ENCODE measurements at regions not wholly inside any gene's neighbourhood (a gene's known extent, or its start where the extent isn't known, plus 50 kb on each side); places are given as distances from the start of the nearest gene placed in this dataset.

GRCh38 chr3:16831846-16832245, 52.9 kb upstream of the PLCL2 start:
- CTCF ChIA-PET: no interaction called here
- TF ChIP-seq CTCF (IDR thresholded peaks at IDR 0.05): no peak
- no peak for TF ChIP-seq REST (IDR thresholded peaks at IDR 0.05; ENCODE audit: insufficient read depth in 1 of 2, low read depth in 2 of 2, low read length in 1 of 2)
- no peak for TF ChIP-seq POLR2AphosphoS5 (IDR thresholded peaks at IDR 0.05; ENCODE audit: low read depth, low read length)
- TF ChIP-seq SIN3A (IDR thresholded peaks at IDR 0.05; ENCODE audit: borderline replicate concordance, insufficient read depth, low read depth, low read length): no peak
- no peak for TF ChIP-seq TCF7L2 (IDR thresholded peaks at IDR 0.05; ENCODE audit: low read depth, low read length)
- no TSS peak for BruUV-seq (replicated peaks)
- POLR2A ChIA-PET: no interaction called here
- intact Hi-C loops (cut with micrococcal nuclease; ENCODE audit: unreplicated experiment) (no loop called here), in situ Hi-C loops (cut with HindIII; ENCODE audit: low pct_unique_long_range_greater_than_20kb, low sequenced_read_pairs) (no loop called here)
- no peaks in the 10 kb centered on the region for H3K36me3 ChIP-seq (ENCODE audit: control insufficient read depth, insufficient read depth, low read length)
- H3K4me1 ChIP-seq (ENCODE audit: control insufficient read depth, insufficient read depth, low read length): no peaks in the 10 kb centered on the region
- DNase-seq (ENCODE audit: low read depth, low spot score) (no peak), ATAC-seq (no peak)
- no peak overlapping the region for H3K27ac ChIP-seq (ENCODE audit: low read length)
- H3K4me3 ChIP-seq (ENCODE audit: low read depth in 2 of 2, low read length in 2 of 2): no peak overlapping the region
- H3K9me3 ChIP-seq (ENCODE audit: control insufficient read depth, insufficient read depth, low read depth, low read length): no peaks in the 10 kb centered on the region
- no peaks in the 10 kb centered on the region for H3K27me3 ChIP-seq (ENCODE audit: control insufficient read depth, insufficient read depth, low read length)

- no peaks in the 10 kb centered on the region for H3K36me3 ChIP-seq (ENCODE audit: control insufficient read depth, insufficient read depth, low read length)
- TF ChIP-seq REST (IDR thresholded peaks at IDR 0.05; ENCODE audit: insufficient read depth in 1 of 2, low read depth in 2 of 2, low read length in 1 of 2) (no peak), TCF7L2 (IDR thresholded peaks at IDR 0.05; ENCODE audit: low read depth, low read length) (no peak), CTCF (IDR thresholded peaks at IDR 0.05) (no peak), SIN3A (IDR thresholded peaks at IDR 0.05; ENCODE audit: borderline replicate concordance, insufficient read depth, low read depth, low read length) (no peak)
- no TSS peak for BruUV-seq (replicated peaks)
- in situ Hi-C loops (cut with HindIII; ENCODE audit: low pct_unique_long_range_greater_than_20kb, low sequenced_read_pairs): no loop called here
- H3K4me1 ChIP-seq (ENCODE audit: control insufficient read depth, insufficient read depth, low read length): no peaks in the 10 kb centered on the region
- no peaks in the 10 kb centered on the region for H3K27me3 ChIP-seq (ENCODE audit: control insufficient read depth, insufficient read depth, low read length)
- H3K4me3 ChIP-seq (ENCODE audit: low read depth in 2 of 2, low read length in 2 of 2): no peak overlapping the region
- CTCF ChIA-PET: no interaction called here
- DNase-seq (ENCODE audit: low read depth, low spot score) (no peak), ATAC-seq (no peak)
- no peak overlapping the region for H3K27ac ChIP-seq (ENCODE audit: low read length)
- POLR2A ChIA-PET: no interaction called here
- H3K9me3 ChIP-seq (ENCODE audit: control insufficient read depth, insufficient read depth, low read depth, low read length): no peaks in the 10 kb centered on the region
- intact Hi-C loops (cut with micrococcal nuclease; ENCODE audit: unreplicated experiment): no loop called here
Measured at GRCh38 chr3:16834214-16834613, 50.5 kb upstream of the PLCL2 start.

Data from Panc1 (cell line).